ENCODE measurements at regions not wholly inside any gene's neighbourhood (a gene's known extent, or its start where the extent isn't known, plus 50 kb on each side); places are given as distances from the start of the nearest gene placed in this dataset.

GRCh38 chr6:4513561-4513960 is 262.6 kb upstream of the CDYL start:
- Histone ChIP-seq H3K4me1 (ENCODE audit: control insufficient read depth in 2 of 2, insufficient read depth in 1 of 2, low read depth in 1 of 2, low read length in 2 of 2) (no peaks in the 10 kb centered on the region), H3K4me2 (ENCODE audit: insufficient read depth, low read length, poor library complexity, severe bottlenecking) (no peak overlapping the region), H3K4ac (ENCODE audit: low read length) (no peak overlapping the region), H3K27me3 (ENCODE audit: control insufficient read depth in 3 of 3, insufficient read depth in 3 of 3, low read depth in 1 of 3, low read length in 3 of 3) (no peaks in the 10 kb centered on the region), H3K36me3 (replicated peaks in 1 of 2; ENCODE audit: control insufficient read depth in 2 of 2, insufficient read depth in 2 of 2, low read length in 2 of 2) (no peaks in the 10 kb centered on the region), H2BK12ac (ENCODE audit: low read length) (no peak overlapping the region), H4K8ac (ENCODE audit: low read depth, low read length) (no peak overlapping the region), H2BK15ac (ENCODE audit: low read length) (no peak overlapping the region), H2AK5ac (ENCODE audit: low read depth, low read length) (no peak overlapping the region), H2BK5ac (ENCODE audit: low read length) (no peak overlapping the region), H3K18ac (ENCODE audit: low read length) (no peak overlapping the region), H2BK120ac (ENCODE audit: low read depth, low read length) (no peak overlapping the region), H3K14ac (ENCODE audit: low read length) (no peak overlapping the region), H3K27ac (replicated peaks; ENCODE audit: low read length) (no peak overlapping the region), H2AFZ (ENCODE audit: low read length) (no peak overlapping the region), H3K9me3 (replicated peaks in 1 of 2; ENCODE audit: control insufficient read depth in 2 of 2, insufficient read depth in 1 of 2, low read depth in 1 of 2, low read length in 2 of 2) (no peaks in the 10 kb centered on the region), H3K9ac (ENCODE audit: low read depth, low read length, poor library complexity) (no peak overlapping the region), H4K91ac (ENCODE audit: low read depth, low read length, poor library complexity) (no peak overlapping the region), H3K4me3 (ENCODE audit: low read length in 2 of 2) (no peak overlapping the region), H3K23ac (ENCODE audit: low read depth, low read length, poor library complexity) (no peak overlapping the region), H3K79me1 (ENCODE audit: low read depth, low read length) (no peaks in the 10 kb centered on the region)
- no peak for DNase-seq (ENCODE audit: low spot score)
- WGBS, 2 donors (ENCODE audit: extremely low coverage in 2 of 2, insufficient read length in 2 of 2, insufficient replicate concordance in 1 of 2), result no CpG with 5 or more reads among the region's 4 CpGs

- Histone ChIP-seq H3K79me1 (ENCODE audit: low read depth, low read length) (no peaks in the 10 kb centered on the region), H2BK15ac (ENCODE audit: low read length) (no peak overlapping the region), H3K27ac (replicated peaks; ENCODE audit: low read length) (no peak overlapping the region), H4K91ac (ENCODE audit: low read depth, low read length, poor library complexity) (no peak overlapping the region), H4K8ac (ENCODE audit: low read depth, low read length) (no peak overlapping the region), H2AFZ (ENCODE audit: low read length) (no peak overlapping the region), H3K4me2 (ENCODE audit: insufficient read depth, low read length, poor library complexity, severe bottlenecking) (no peak overlapping the region), H3K4me3 (ENCODE audit: low read length in 2 of 2) (no peak overlapping the region), H2BK12ac (ENCODE audit: low read length) (no peak overlapping the region), H3K4me1 (ENCODE audit: control insufficient read depth in 2 of 2, insufficient read depth in 1 of 2, low read depth in 1 of 2, low read length in 2 of 2) (no peaks in the 10 kb centered on the region), H3K18ac (ENCODE audit: low read length) (no peak overlapping the region), H3K9me3 (replicated peaks in 1 of 2; ENCODE audit: control insufficient read depth in 2 of 2, insufficient read depth in 1 of 2, low read depth in 1 of 2, low read length in 2 of 2) (no peaks in the 10 kb centered on the region), H3K4ac (ENCODE audit: low read length) (no peak overlapping the region), H3K23ac (ENCODE audit: low read depth, low read length, poor library complexity) (no peak overlapping the region), H3K36me3 (replicated peaks in 1 of 2; ENCODE audit: control insufficient read depth in 2 of 2, insufficient read depth in 2 of 2, low read length in 2 of 2) (no peaks in the 10 kb centered on the region), H2BK120ac (ENCODE audit: low read depth, low read length) (no peak overlapping the region), H3K9ac (ENCODE audit: low read depth, low read length, poor library complexity) (no peak overlapping the region), H2AK5ac (ENCODE audit: low read depth, low read length) (no peak overlapping the region), H3K27me3 (ENCODE audit: control insufficient read depth in 3 of 3, insufficient read depth in 3 of 3, low read depth in 1 of 3, low read length in 3 of 3) (no peaks in the 10 kb centered on the region), H3K14ac (ENCODE audit: low read length) (no peak overlapping the region), H2BK5ac (ENCODE audit: low read length) (no peak overlapping the region)
- no CpG with 5 or more reads among the region's 7 CpGs for WGBS, 2 donors (ENCODE audit: extremely low coverage in 2 of 2, insufficient read length in 2 of 2, insufficient replicate concordance in 1 of 2)
- DNase-seq (ENCODE audit: low spot score), result no peak
These were observed 264.1 kb upstream of the CDYL start for GRCh38 chr6:4512051-4512471.

GRCh38 chr6:4511641-4512020 is 264.6 kb upstream of the CDYL start:
- H3K27ac ChIP-seq (replicated peaks; ENCODE audit: low read length), result no peak overlapping the region

GRCh38 chr6:4510906-4511640 is 265.1 kb upstream of the CDYL start:
- no peak overlapping the region for H3K4me2 ChIP-seq (ENCODE audit: insufficient read depth, low read length, poor library complexity, severe bottlenecking)
- no peak for DNase-seq (ENCODE audit: low spot score)
- no peaks in the 10 kb centered on the region for H3K27me3 ChIP-seq (ENCODE audit: control insufficient read depth in 3 of 3, insufficient read depth in 3 of 3, low read depth in 1 of 3, low read length in 3 of 3)
- no peak overlapping the region for H4K8ac ChIP-seq (ENCODE audit: low read depth, low read length)
- no peak overlapping the region for H2AFZ ChIP-seq (ENCODE audit: low read length)
- H3K4ac ChIP-seq (ENCODE audit: low read length), result no peak overlapping the region
- H3K4me3 ChIP-seq (ENCODE audit: low read length in 2 of 2), result no peak overlapping the region
- H3K18ac ChIP-seq (ENCODE audit: low read length), result peak overlapping the region; percentile 19
- H3K14ac ChIP-seq (ENCODE audit: low read length), result peak overlapping the region; percentile 85
- H3K36me3 ChIP-seq (replicated peaks in 1 of 2; ENCODE audit: control insufficient read depth in 2 of 2, insufficient read depth in 2 of 2, low read length in 2 of 2), result no peaks in the 10 kb centered on the region
- H2BK12ac ChIP-seq (ENCODE audit: low read length), result no peak overlapping the region
- no peaks in the 10 kb centered on the region for H3K79me1 ChIP-seq (ENCODE audit: low read depth, low read length)
- H2BK15ac ChIP-seq (ENCODE audit: low read length), result no peak overlapping the region
- no peak overlapping the region for H3K27ac ChIP-seq (replicated peaks; ENCODE audit: low read length)
- H3K9ac ChIP-seq (ENCODE audit: low read depth, low read length, poor library complexity), result no peak overlapping the region
- H3K9me3 ChIP-seq (replicated peaks in 1 of 2; ENCODE audit: control insufficient read depth in 2 of 2, insufficient read depth in 1 of 2, low read depth in 1 of 2, low read length in 2 of 2), result no peaks in the 10 kb centered on the region
- H4K91ac ChIP-seq (ENCODE audit: low read depth, low read length, poor library complexity), result no peak overlapping the region
- no peaks in the 10 kb centered on the region for H3K4me1 ChIP-seq (ENCODE audit: control insufficient read depth in 2 of 2, insufficient read depth in 1 of 2, low read depth in 1 of 2, low read length in 2 of 2)
- WGBS, 2 donors (ENCODE audit: extremely low coverage in 2 of 2, insufficient read length in 2 of 2, insufficient replicate concordance in 1 of 2), result no CpG with 5 or more reads among the region's 15 CpGs
- no peak overlapping the region for H2BK5ac ChIP-seq (ENCODE audit: low read length)
- peak overlapping the region; percentile 68 for H3K23ac ChIP-seq (ENCODE audit: low read depth, low read length, poor library complexity)
- peak overlapping the region; percentile 49 for H2AK5ac ChIP-seq (ENCODE audit: low read depth, low read length)
- no peak overlapping the region for H2BK120ac ChIP-seq (ENCODE audit: low read depth, low read length)

More at GRCh38 chr6:4511641-4512020, 264.6 kb upstream of the CDYL start:
- Histone ChIP-seq H3K4me2 (ENCODE audit: insufficient read depth, low read length, poor library complexity, severe bottlenecking) (no peak overlapping the region), H2BK5ac (ENCODE audit: low read length) (no peak overlapping the region), H4K91ac (ENCODE audit: low read depth, low read length, poor library complexity) (no peak overlapping the region), H3K4me1 (ENCODE audit: control insufficient read depth in 2 of 2, insufficient read depth in 1 of 2, low read depth in 1 of 2, low read length in 2 of 2) (no peaks in the 10 kb centered on the region), H3K23ac (ENCODE audit: low read depth, low read length, poor library complexity) (no peak overlapping the region), H3K14ac (ENCODE audit: low read length) (no peak overlapping the region), H3K9ac (ENCODE audit: low read depth, low read length, poor library complexity) (peak overlapping the region; percentile 13), H3K18ac (ENCODE audit: low read length) (no peak overlapping the region), H2AFZ (ENCODE audit: low read length) (no peak overlapping the region), H4K8ac (ENCODE audit: low read depth, low read length) (no peak overlapping the region), H2BK120ac (ENCODE audit: low read depth, low read length) (no peak overlapping the region), H3K4me3 (ENCODE audit: low read length in 2 of 2) (no peak overlapping the region), H3K36me3 (replicated peaks in 1 of 2; ENCODE audit: control insufficient read depth in 2 of 2, insufficient read depth in 2 of 2, low read length in 2 of 2) (no peaks in the 10 kb centered on the region), H2AK5ac (ENCODE audit: low read depth, low read length) (no peak overlapping the region), H3K4ac (ENCODE audit: low read length) (no peak overlapping the region), H2BK15ac (ENCODE audit: low read length) (no peak overlapping the region), H2BK12ac (ENCODE audit: low read length) (no peak overlapping the region), H3K9me3 (replicated peaks in 1 of 2; ENCODE audit: control insufficient read depth in 2 of 2, insufficient read depth in 1 of 2, low read depth in 1 of 2, low read length in 2 of 2) (no peaks in the 10 kb centered on the region), H3K27me3 (ENCODE audit: control insufficient read depth in 3 of 3, insufficient read depth in 3 of 3, low read depth in 1 of 3, low read length in 3 of 3) (no peaks in the 10 kb centered on the region), H3K79me1 (ENCODE audit: low read depth, low read length) (no peaks in the 10 kb centered on the region)
- DNase-seq (ENCODE audit: low spot score), result no peak
- no CpG with 5 or more reads among the region's 5 CpGs for WGBS, 2 donors (ENCODE audit: extremely low coverage in 2 of 2, insufficient read length in 2 of 2, insufficient replicate concordance in 1 of 2)

Measured in neuronal stem cell (in vitro differentiated cells).